ENCODE measurements at regions not wholly inside any gene's neighbourhood (a gene's known extent, or its start where the extent isn't known, plus 50 kb on each side); places are given as distances from the start of the nearest gene placed in this dataset.

GRCh38 chr10:65534771-65535170, 1391.1 kb upstream of the LRRTM3 start:
- TF ChIP-seq, protein P1, sequence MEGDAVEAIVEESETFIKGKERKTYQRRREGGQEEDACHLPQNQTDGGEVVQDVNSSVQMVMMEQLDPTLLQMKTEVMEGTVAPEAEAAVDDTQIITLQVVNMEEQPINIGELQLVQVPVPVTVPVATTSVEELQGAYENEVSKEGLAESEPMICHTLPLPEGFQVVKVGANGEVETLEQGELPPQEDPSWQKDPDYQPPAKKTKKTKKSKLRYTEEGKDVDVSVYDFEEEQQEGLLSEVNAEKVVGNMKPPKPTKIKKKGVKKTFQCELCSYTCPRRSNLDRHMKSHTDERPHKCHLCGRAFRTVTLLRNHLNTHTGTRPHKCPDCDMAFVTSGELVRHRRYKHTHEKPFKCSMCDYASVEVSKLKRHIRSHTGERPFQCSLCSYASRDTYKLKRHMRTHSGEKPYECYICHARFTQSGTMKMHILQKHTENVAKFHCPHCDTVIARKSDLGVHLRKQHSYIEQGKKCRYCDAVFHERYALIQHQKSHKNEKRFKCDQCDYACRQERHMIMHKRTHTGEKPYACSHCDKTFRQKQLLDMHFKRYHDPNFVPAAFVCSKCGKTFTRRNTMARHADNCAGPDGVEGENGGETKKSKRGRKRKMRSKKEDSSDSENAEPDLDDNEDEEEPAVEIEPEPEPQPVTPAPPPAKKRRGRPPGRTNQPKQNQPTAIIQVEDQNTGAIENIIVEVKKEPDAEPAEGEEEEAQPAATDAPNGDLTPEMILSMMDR (IDR thresholded peaks at IDR 0.05; ENCODE audit: low read length), result no peak
- TF ChIP-seq EZH2 (optimal IDR thresholded peaks at IDR 0.05; ENCODE audit: low read depth, low read length), result no peak
- no peak for TF ChIP-seq EZH2phosphoT487 (IDR thresholded peaks at IDR 0.05; ENCODE audit: low read length)

All from MM.1S (cell line).